ENCODE measurements at regions not wholly inside any gene's neighbourhood (a gene's known extent, or its start where the extent isn't known, plus 50 kb on each side); places are given as distances from the start of the nearest gene placed in this dataset.

GRCh38 chr1:56295949-56296929 is 283.1 kb downstream of the PLPP3 start:
- TF ChIP-seq, protein P1, sequence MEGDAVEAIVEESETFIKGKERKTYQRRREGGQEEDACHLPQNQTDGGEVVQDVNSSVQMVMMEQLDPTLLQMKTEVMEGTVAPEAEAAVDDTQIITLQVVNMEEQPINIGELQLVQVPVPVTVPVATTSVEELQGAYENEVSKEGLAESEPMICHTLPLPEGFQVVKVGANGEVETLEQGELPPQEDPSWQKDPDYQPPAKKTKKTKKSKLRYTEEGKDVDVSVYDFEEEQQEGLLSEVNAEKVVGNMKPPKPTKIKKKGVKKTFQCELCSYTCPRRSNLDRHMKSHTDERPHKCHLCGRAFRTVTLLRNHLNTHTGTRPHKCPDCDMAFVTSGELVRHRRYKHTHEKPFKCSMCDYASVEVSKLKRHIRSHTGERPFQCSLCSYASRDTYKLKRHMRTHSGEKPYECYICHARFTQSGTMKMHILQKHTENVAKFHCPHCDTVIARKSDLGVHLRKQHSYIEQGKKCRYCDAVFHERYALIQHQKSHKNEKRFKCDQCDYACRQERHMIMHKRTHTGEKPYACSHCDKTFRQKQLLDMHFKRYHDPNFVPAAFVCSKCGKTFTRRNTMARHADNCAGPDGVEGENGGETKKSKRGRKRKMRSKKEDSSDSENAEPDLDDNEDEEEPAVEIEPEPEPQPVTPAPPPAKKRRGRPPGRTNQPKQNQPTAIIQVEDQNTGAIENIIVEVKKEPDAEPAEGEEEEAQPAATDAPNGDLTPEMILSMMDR (conservative IDR thresholded peaks at IDR 0.05; ENCODE audit: low read length) = no peak
- no peak for TF ChIP-seq EZH2phosphoT487 (IDR thresholded peaks at IDR 0.05; ENCODE audit: borderline replicate concordance, low read depth, low read length)
